Hematopoietic multipotent progenitor cell treated with erythropoietin and hydrocortisone succinate and interleukin-3 and kit ligand, for 6 days (in vitro differentiated cells): ENCODE measurements at regions not wholly inside any gene's neighbourhood (a gene's known extent, or its start where the extent isn't known, plus 50 kb on each side); places are given as distances from the start of the nearest gene placed in this dataset.
"Not testable (repeated sequence)": the region's sequence is repeated elsewhere in the genome, so short reads cannot be mapped to it uniquely, and the experiment has no call there.

Experiments
- DNase-seq: peaks from one replicate; pipeline ENCODE4 v3.0.0-alpha.2; 2015

- DNase-seq, result peak; percentile 0
These were observed 116.5 kb upstream of the FBXL7 start for GRCh38 chr5:15383469-15383868.

- DNase-seq, result no peak
These were observed 117.0 kb upstream of the FBXL7 start for GRCh38 chr5:15383021-15383420.

- DNase-seq, result no peak
These were observed 122.2 kb upstream of the FBXL7 start for GRCh38 chr5:15377573-15378340.

GRCh38 chr5:15376803-15377202, 123.2 kb upstream of the FBXL7 start:
- no peak for DNase-seq

- no peak for DNase-seq
These were observed 123.9 kb upstream of the FBXL7 start for GRCh38 chr5:15376088-15376487.

GRCh38 chr5:15375559-15375958, 124.4 kb upstream of the FBXL7 start:
- DNase-seq, result no peak

GRCh38 chr5:15374886-15375285, 125.1 kb upstream of the FBXL7 start:
- DNase-seq, result no peak

- DNase-seq, result no peak
These were observed 126.8 kb upstream of the FBXL7 start for GRCh38 chr5:15373151-15373550.

- DNase-seq, result no peak
These were observed 128.8 kb upstream of the FBXL7 start for GRCh38 chr5:15371184-15371583.

GRCh38 chr5:15368835-15369234, 131.1 kb upstream of the FBXL7 start:
- DNase-seq, result no peak

- no peak for DNase-seq
These were observed 132.5 kb upstream of the FBXL7 start for GRCh38 chr5:15367489-15367888.

- DNase-seq, result no peak
These were observed 133.1 kb upstream of the FBXL7 start for GRCh38 chr5:15366676-15367391.

GRCh38 chr5:15365070-15365469, 134.9 kb upstream of the FBXL7 start:
- no peak for DNase-seq

- no peak for DNase-seq
These were observed 136.4 kb upstream of the FBXL7 start for GRCh38 chr5:15363601-15364000.

GRCh38 chr5:15357092-15357453, 142.9 kb upstream of the FBXL7 start:
- DNase-seq, result not testable (repeated sequence)

- DNase-seq, result not testable (repeated sequence)
These were observed 143.5 kb upstream of the FBXL7 start for GRCh38 chr5:15356308-15357091.

GRCh38 chr5:15354021-15354420, 146.0 kb upstream of the FBXL7 start:
- DNase-seq, result no peak

- DNase-seq, result no peak
These were observed 146.8 kb upstream of the FBXL7 start for GRCh38 chr5:15353086-15353645.

- DNase-seq, result no peak
These were observed 149.4 kb upstream of the FBXL7 start for GRCh38 chr5:15350614-15351013.

- no peak for DNase-seq
These were observed 153.2 kb upstream of the FBXL7 start for GRCh38 chr5:15346738-15347137.

- DNase-seq, result no peak
These were observed 155.0 kb upstream of the FBXL7 start for GRCh38 chr5:15344954-15345353.

GRCh38 chr5:15338546-15338945, 161.4 kb upstream of the FBXL7 start:
- no peak for DNase-seq

- DNase-seq, result no peak
These were observed 165.3 kb upstream of the FBXL7 start for GRCh38 chr5:15334551-15335266.
